Brain microvascular endothelial cell (primary cell): ENCODE measurements at regions not wholly inside any gene's neighbourhood (a gene's known extent, or its start where the extent isn't known, plus 50 kb on each side); places are given as distances from the start of the nearest gene placed in this dataset.

Experiments used
- DNase-seq: peaks from one replicate; pipeline ENCODE4 v3.0.0-alpha.2; 2020
- H3K27ac ChIP-seq: fragments of 250-450 bp; sonication (Bioruptor Pico); 2 replicates; pipeline ENCODE4 v1.5.1; 2020; ENCODE audit warnings: mild to moderate bottlenecking, moderate library complexity
- H3K27me3 ChIP-seq: fragments of 250-450 bp; sonication (Bioruptor Pico); replicated peaks from 2 replicates; pipeline ENCODE4 v1.5.1; 2020; ENCODE audit warnings: mild to moderate bottlenecking
- H3K36me3 ChIP-seq: fragments of 250-450 bp; sonication (Bioruptor Pico); replicated peaks from 2 replicates; pipeline ENCODE4 v1.5.1; 2020; ENCODE audit warnings: mild to moderate bottlenecking
- H3K4me3 ChIP-seq: 2 replicates; pipeline ENCODE4 v1.5.1; 2011; ENCODE audit warnings: low read depth, mild to moderate bottlenecking, control low read depth, low read length, moderate library complexity
- CTCF ChIP-seq: IDR thresholded peaks from 2 replicates; pipeline ENCODE4 v1.5.1; 2011; ENCODE audit warnings: low read depth, mild to moderate bottlenecking, moderate library complexity, low read length, control low read depth, inconsistent platforms; ENCODE audit errors: missing control alignments
- in situ Hi-C: cut with HindIII; loops from 2 replicates; pipeline ENCODE4 v1.10.0; 2017; ENCODE audit warnings: low sequenced_read_pairs, low pct_ligation_motif_present

- H3K36me3 ChIP-seq = no peaks in the 10 kb centered on the region
- in situ Hi-C loops = no loop called here
- no peak overlapping the region for H3K27ac ChIP-seq
- no peaks in the 10 kb centered on the region for H3K27me3 ChIP-seq
- no peak for DNase-seq
- no peak for TF ChIP-seq CTCF
- H3K4me3 ChIP-seq = no peak overlapping the region
Observed at GRCh38 chr14:83924259-83924658, 1605.7 kb upstream of the FLRT2 start.

- DNase-seq = no peak
- no peak for TF ChIP-seq CTCF
- Histone ChIP-seq H3K27me3 (no peaks in the 10 kb centered on the region), H3K36me3 (no peaks in the 10 kb centered on the region), H3K4me3 (no peak overlapping the region), H3K27ac (no peak overlapping the region)
- in situ Hi-C loops = no loop called here
Observed at GRCh38 chr14:83940253-83940652, 1589.7 kb upstream of the FLRT2 start.

- in situ Hi-C loops = no loop called here
- no peak for TF ChIP-seq CTCF
- Histone ChIP-seq H3K27ac (no peak overlapping the region), H3K27me3 (no peaks in the 10 kb centered on the region), H3K4me3 (no peak overlapping the region), H3K36me3 (no peaks in the 10 kb centered on the region)
- DNase-seq = no peak
Observed at GRCh38 chr14:83958359-83958758, 1571.6 kb upstream of the FLRT2 start.

- H3K27ac ChIP-seq = no peak overlapping the region
- in situ Hi-C loops = no loop called here
- no peaks in the 10 kb centered on the region for H3K27me3 ChIP-seq
- no peak for TF ChIP-seq CTCF
- H3K4me3 ChIP-seq = no peak overlapping the region
- no peaks in the 10 kb centered on the region for H3K36me3 ChIP-seq
- no peak for DNase-seq
Observed at GRCh38 chr14:83960832-83961512, 1569.0 kb upstream of the FLRT2 start.

GRCh38 chr14:83969998-83970397 is 1559.9 kb upstream of the FLRT2 start:
- in situ Hi-C loops = no loop called here
- Histone ChIP-seq H3K4me3 (no peak overlapping the region), H3K36me3 (no peaks in the 10 kb centered on the region), H3K27me3 (no peaks in the 10 kb centered on the region), H3K27ac (no peak overlapping the region)
- no peak for DNase-seq
- no peak for TF ChIP-seq CTCF

- H3K27ac ChIP-seq = no peak overlapping the region
- in situ Hi-C loops = no loop called here
Observed at GRCh38 chr14:83972631-83973030, 1557.3 kb upstream of the FLRT2 start.

More at GRCh38 chr14:83972631-83973030, 1557.3 kb upstream of the FLRT2 start:
- H3K36me3 ChIP-seq = no peaks in the 10 kb centered on the region
- H3K4me3 ChIP-seq = no peak overlapping the region
- no peaks in the 10 kb centered on the region for H3K27me3 ChIP-seq
- DNase-seq = no peak
- no peak for TF ChIP-seq CTCF
